BJ (cell line): ENCODE measurements at regions not wholly inside any gene's neighbourhood (a gene's known extent, or its start where the extent isn't known, plus 50 kb on each side); places are given as distances from the start of the nearest gene placed in this dataset.

ENCODE experiments used
- CTCF ChIA-PET: fragments of 350-600 bp; formaldehyde crosslinking; extraction: SDS; loops from one replicate; lab custom pipeline; 2021; ENCODE audit warnings: antibody characterized with exemption, inconsistent platforms; lab: Yijun Ruan, JAX
- POLR2A ChIA-PET: fragments of 300-600 bp; sonication (Branson Sonifier 250); formaldehyde crosslinking; extraction: SDS; loops from one replicate; lab custom pipeline; 2021; ENCODE audit warnings: antibody characterized with exemption; lab: Charles Lee
- DNase-seq: peaks from one replicate; pipeline ENCODE4 v3.0.0-alpha.2; 2011; ENCODE audit warnings: low read depth
- H3K27me3 ChIP-seq: 2 replicates; pipeline ENCODE4 v1.6.0; 2011; ENCODE audit warnings: low read length; ENCODE audit not compliant: control insufficient read depth, insufficient read depth
- H3K36me3 ChIP-seq: 2 replicates; pipeline ENCODE4 v1.5.1; 2011; ENCODE audit warnings: low read length; ENCODE audit not compliant: control insufficient read depth, insufficient read depth
- H3K4me3 ChIP-seq: 2 replicates; pipeline ENCODE4 v1.5.1; 2011; ENCODE audit warnings: low read depth, mild to moderate bottlenecking, control low read depth, low read length
- CTCF ChIP-seq: IDR thresholded peaks from 2 replicates; pipeline ENCODE4 v1.5.1; 2011; ENCODE audit warnings: low read depth, mild to moderate bottlenecking, control low read depth, inconsistent platforms, low read length, moderate library complexity; ENCODE audit not compliant: insufficient read depth

- H3K27me3 ChIP-seq = no peaks in the 10 kb centered on the region
- no peak overlapping the region for H3K4me3 ChIP-seq
- no peaks in the 10 kb centered on the region for H3K36me3 ChIP-seq
- ChIA-PET POLR2A (no interaction called here), CTCF (no interaction called here)
- TF ChIP-seq CTCF = no peak
- no peak for DNase-seq
Observed at GRCh38 chr13:34405410-34406181, 536.5 kb upstream of the NBEA start.

GRCh38 chr13:34408640-34409039 lies 533.4 kb upstream of the NBEA start:
- POLR2A ChIA-PET = no interaction called here
- H3K4me3 ChIP-seq = no peak overlapping the region
- no peaks in the 10 kb centered on the region for H3K36me3 ChIP-seq
- H3K27me3 ChIP-seq = no peaks in the 10 kb centered on the region
- CTCF ChIA-PET = no interaction called here
- TF ChIP-seq CTCF = no peak
- no peak for DNase-seq

- DNase-seq = no peak
- Histone ChIP-seq H3K4me3 (no peak overlapping the region), H3K36me3 (no peaks in the 10 kb centered on the region), H3K27me3 (no peaks in the 10 kb centered on the region)
- POLR2A ChIA-PET = no interaction called here
- CTCF ChIA-PET = interaction anchor here (1.0 to 1.6 kb wide), 2 partner anchors 10 to 18 kb away, joined by 3 to 4 read pairs; no protein-coding TSS in a partner anchor
- TF ChIP-seq CTCF = no peak
Observed at GRCh38 chr13:34409496-34410182, 532.4 kb upstream of the NBEA start.

DNA sequence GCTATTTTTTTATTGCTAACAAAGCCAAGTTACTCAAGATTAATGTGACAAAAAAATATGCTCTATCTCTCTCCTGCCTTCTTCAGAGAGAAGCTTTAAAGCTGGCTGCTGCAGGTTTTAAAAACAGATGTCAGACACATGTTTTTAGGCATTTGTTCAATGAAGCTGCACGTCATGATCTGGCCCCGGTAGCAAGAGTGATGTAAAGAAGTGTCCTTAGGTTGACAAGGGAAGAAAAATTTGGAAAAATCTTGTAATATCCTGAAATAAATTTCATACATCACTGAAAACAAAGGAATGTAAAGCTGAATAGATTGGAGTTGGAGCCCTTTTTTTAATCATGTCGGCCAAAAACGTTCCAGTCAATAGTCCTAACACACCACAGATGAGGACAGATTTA lies 531.4 kb upstream of the NBEA start:
- DNase-seq = no peak
- TF ChIP-seq CTCF = no peak
- ChIA-PET CTCF (interaction anchor here (1.0 to 1.6 kb wide), 2 partner anchors 9 to 19 kb away, joined by 3 to 4 read pairs; no protein-coding TSS in a partner anchor), POLR2A (no interaction called here)
- Histone ChIP-seq H3K27me3 (no peaks in the 10 kb centered on the region), H3K4me3 (no peak overlapping the region), H3K36me3 (no peaks in the 10 kb centered on the region)

DNA sequence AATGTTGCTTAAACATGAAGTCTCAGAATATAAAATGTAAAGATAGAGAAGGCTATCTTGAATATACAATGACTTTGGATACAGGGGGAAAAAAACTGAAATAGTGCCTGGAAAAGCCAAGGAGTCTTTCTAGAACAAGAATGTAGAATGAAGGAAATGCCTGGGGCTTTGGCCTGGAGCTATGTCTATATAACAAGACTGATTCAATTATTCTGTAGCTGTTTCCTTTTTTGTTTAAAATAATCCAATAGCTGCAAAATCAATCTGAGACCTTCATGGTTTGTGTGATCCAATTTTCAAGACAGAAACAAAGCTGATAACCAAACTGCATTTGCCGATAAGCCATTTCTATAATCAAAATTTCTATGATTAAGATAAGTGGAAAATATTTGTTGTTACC lies 530.9 kb upstream of the NBEA start:
- no peaks in the 10 kb centered on the region for H3K36me3 ChIP-seq
- ChIA-PET CTCF (no interaction called here), POLR2A (no interaction called here)
- H3K27me3 ChIP-seq = no peaks in the 10 kb centered on the region
- TF ChIP-seq CTCF = no peak
- no peak for DNase-seq
- H3K4me3 ChIP-seq = no peak overlapping the region
